Gastrocnemius medialis (tissue), 4 donors: ENCODE measurements at regions not wholly inside any gene's neighbourhood (a gene's known extent, or its start where the extent isn't known, plus 50 kb on each side); places are given as distances from the start of the nearest gene placed in this dataset.

Experiments used
- ATAC-seq, 2 donors: fragments of 150-250 bp; one replicate each; pipeline ENCODE4 v1.9.1; 2016
- DNase-seq, 2 donors: peaks; one replicate each; pipeline ENCODE4 v3.0.0-alpha.2; 2019
- H3K27ac ChIP-seq, 4 donors: fragments of 200-600 bp; sonication (generic); 1 replicate in 1 of 4; 2 replicates in 3 of 4; pipeline ENCODE4 v1.5.1; 2016 to 2018; ENCODE audit warnings: mild to moderate bottlenecking in 2 of 4, moderate library complexity in 1 of 4
- H3K27me3 ChIP-seq, 3 donors: fragments of 200-600 bp; sonication (generic) in 2 of 3; 1 replicate in 1 of 3; 2 replicates in 2 of 3; pipeline versions ENCODE4 v1.5.1 to v1.6.0; 2016 to 2019; ENCODE audit warnings: mild to moderate bottlenecking in 1 of 3, moderate library complexity in 1 of 3
- H3K36me3 ChIP-seq, 2 donors: fragments of 200-600 bp; sonication (generic) in 1 of 2; one replicate each; pipeline ENCODE4 v1.5.1; 2017 to 2018
- H3K4me1 ChIP-seq, 2 donors: fragments of 200-600 bp; sonication (generic) in 1 of 2; one replicate each; pipeline ENCODE4 v1.5.1; 2016 to 2017; ENCODE audit warnings: mild to moderate bottlenecking in 2 of 2
- H3K4me3 ChIP-seq, 4 donors: fragments of 200-600 bp; sonication (generic) in 3 of 4; 1 replicate in 1 of 4; 2 replicates in 3 of 4; pipeline ENCODE4 v1.5.1; 2016 to 2019; ENCODE audit warnings: mild to moderate bottlenecking in 2 of 4
- H3K9me3 ChIP-seq, 3 donors: fragments of 200-600 bp; sonication (generic) in 2 of 3; 1 replicate in 1 of 3; 2 replicates in 2 of 3; pipeline ENCODE4 v1.5.1; 2016 to 2019
- CTCF ChIP-seq, 5 experiments: fragments of 450-650 bp in 3 of 5; fragments of 200-600 bp in 2 of 5; sonication (generic) in 2 of 5; IDR thresholded peaks in 4 of 5; conservative IDR thresholded peaks in 1 of 5; 1 replicate in 4 of 5; 2 replicates in 1 of 5; pipeline ENCODE4 v1.5.1; 2016 to 2019; ENCODE audit warnings: antibody characterized with exemption in 5 of 5, mild to moderate bottlenecking in 3 of 5, moderate library complexity in 3 of 5
- POLR2A ChIP-seq, 2 donors: fragments of 450-650 bp; IDR thresholded peaks; one replicate each; pipeline ENCODE4 v1.6.1; 2017; ENCODE audit warnings: antibody characterized with exemption in 2 of 2, mild to moderate bottlenecking in 2 of 2, moderate library complexity in 2 of 2
- in situ Hi-C, 4 donors: fragments of 200-750 bp; cut with MboI; loops; one replicate each; pipeline versions ENCODE4 v1.15.0 to v1.8.0; 2017; ENCODE audit warnings: low sequenced_read_pairs in 4 of 4
- intact Hi-C: fragments of 100-400 bp; cut with DNase I; formaldehyde crosslinking; loops from one replicate; pipeline ENCODE4 v1.15.1; 2023; ENCODE audit warnings: low total_unique reads

DNA sequence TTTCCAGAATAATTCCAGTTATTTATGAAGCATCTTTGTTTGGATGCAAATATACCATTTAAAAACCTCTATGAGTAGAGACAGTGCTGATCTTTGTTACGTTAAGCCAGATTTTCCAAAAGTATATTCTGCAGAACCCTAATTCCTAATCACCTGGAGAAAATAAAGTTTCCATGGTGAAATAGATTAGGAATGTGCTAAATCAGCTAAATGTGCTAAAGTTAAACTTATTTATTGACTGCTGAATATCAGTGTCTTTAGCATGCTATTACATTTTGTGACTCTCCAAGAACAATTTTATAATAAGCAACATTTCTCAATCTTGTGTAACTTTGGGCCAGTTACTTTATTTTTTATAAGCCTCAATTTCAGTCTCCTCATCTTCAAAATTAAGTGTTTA is 196.3 kb upstream of the NFIA start:
- Histone ChIP-seq H3K27ac (no peak overlapping the region), H3K36me3 (no peaks in the 10 kb centered on the region), H3K4me3 (no peak overlapping the region), H3K4me1 (no peaks in the 10 kb centered on the region), H3K9me3 (no peaks in the 10 kb centered on the region), H3K27me3 (no peaks in the 10 kb centered on the region)
- TF ChIP-seq CTCF (IDR thresholded peaks at IDR 0.05 in 4 of 5, conservative IDR thresholded peaks at IDR 0.05 in 1 of 5): no peak
- no peak for TF ChIP-seq POLR2A (IDR thresholded peaks at IDR 0.05)
- in situ Hi-C loops (no loop called here), intact Hi-C loops (no loop called here)
- ATAC-seq (no peak), DNase-seq (no peak)

DNA sequence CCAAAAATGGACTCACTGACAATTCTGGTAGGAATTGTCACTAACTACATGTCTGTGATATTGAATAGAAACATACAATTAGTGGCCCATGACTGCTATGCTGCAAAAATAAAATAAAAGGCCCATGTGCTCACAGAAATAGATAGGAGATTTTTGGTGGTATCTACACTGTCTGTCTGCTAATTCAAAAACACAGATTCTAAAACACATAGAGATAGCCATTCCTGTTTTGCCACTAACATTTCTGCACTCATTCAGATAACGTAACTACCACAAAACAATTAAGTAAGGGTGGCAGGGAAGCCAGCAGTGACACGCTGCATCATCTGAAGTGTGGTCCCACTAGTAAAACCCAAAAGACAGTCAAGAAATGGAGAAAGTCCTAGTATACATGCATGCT is 202.2 kb upstream of the NFIA start:
- H3K36me3 ChIP-seq: no peaks in the 10 kb centered on the region
- no peak overlapping the region for H3K4me3 ChIP-seq
- intact Hi-C loops (no loop called here), in situ Hi-C loops (no loop called here)
- DNase-seq (no peak), ATAC-seq (no peak)
- no peaks in the 10 kb centered on the region for H3K4me1 ChIP-seq
- H3K9me3 ChIP-seq: no peaks in the 10 kb centered on the region
- H3K27me3 ChIP-seq: no peaks in the 10 kb centered on the region
- no peak overlapping the region for H3K27ac ChIP-seq
- TF ChIP-seq CTCF (IDR thresholded peaks at IDR 0.05 in 4 of 5, conservative IDR thresholded peaks at IDR 0.05 in 1 of 5) (no peak), POLR2A (IDR thresholded peaks at IDR 0.05) (no peak)

DNA sequence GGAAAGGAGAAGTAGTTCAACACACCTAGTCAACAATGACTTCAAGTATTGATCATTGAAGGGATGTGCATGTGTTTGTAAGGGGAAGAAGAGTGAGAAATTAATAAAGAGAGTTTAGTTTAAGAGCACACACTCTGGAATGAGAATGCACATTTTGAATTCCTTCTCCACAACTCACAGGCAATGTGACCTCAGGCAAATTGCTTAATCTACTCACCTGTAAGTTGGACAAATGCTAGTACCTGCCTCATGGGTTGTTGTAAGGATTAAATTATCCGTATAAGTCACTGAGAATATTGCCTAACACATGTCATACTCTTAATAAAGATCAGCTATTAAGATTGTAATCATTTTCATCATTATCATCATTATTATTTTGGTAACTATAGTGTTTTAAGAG is 204.0 kb upstream of the NFIA start:
- TF ChIP-seq CTCF (IDR thresholded peaks at IDR 0.05 in 4 of 5, conservative IDR thresholded peaks at IDR 0.05 in 1 of 5) (no peak), POLR2A (IDR thresholded peaks at IDR 0.05) (no peak)
- ATAC-seq: no peak
- Histone ChIP-seq H3K27me3 (no peaks in the 10 kb centered on the region), H3K4me1 (no peaks in the 10 kb centered on the region), H3K27ac (no peak overlapping the region), H3K36me3 (no peaks in the 10 kb centered on the region), H3K4me3 (no peak overlapping the region), H3K9me3 (no peaks in the 10 kb centered on the region)
- intact Hi-C loops (no loop called here), in situ Hi-C loops (no loop called here)
- no peak for DNase-seq

GRCh38 chr1:60877376-60877775 is 205.0 kb upstream of the NFIA start:
- H3K36me3 ChIP-seq: no peaks in the 10 kb centered on the region
- in situ Hi-C loops (no loop called here), intact Hi-C loops (no loop called here)
- ATAC-seq: no peak
- no peaks in the 10 kb centered on the region for H3K27me3 ChIP-seq
- no peak overlapping the region for H3K27ac ChIP-seq
- H3K4me1 ChIP-seq: no peaks in the 10 kb centered on the region
- no peak for TF ChIP-seq CTCF (IDR thresholded peaks at IDR 0.05 in 4 of 5, conservative IDR thresholded peaks at IDR 0.05 in 1 of 5)
- TF ChIP-seq POLR2A (IDR thresholded peaks at IDR 0.05): no peak
- H3K4me3 ChIP-seq: no peak overlapping the region
- no peaks in the 10 kb centered on the region for H3K9me3 ChIP-seq
- no peak for DNase-seq

GRCh38 chr1:60876952-60877351 is 205.4 kb upstream of the NFIA start:
- intact Hi-C loops: no loop called here
- no peak for ATAC-seq
- Histone ChIP-seq H3K4me3 (no peak overlapping the region), H3K27me3 (no peaks in the 10 kb centered on the region), H3K9me3 (no peaks in the 10 kb centered on the region), H3K36me3 (no peaks in the 10 kb centered on the region), H3K27ac (no peak overlapping the region), H3K4me1 (no peaks in the 10 kb centered on the region)
- no peak for DNase-seq
- in situ Hi-C loops: no loop called here
- TF ChIP-seq CTCF (IDR thresholded peaks at IDR 0.05 in 4 of 5, conservative IDR thresholded peaks at IDR 0.05 in 1 of 5) (no peak), POLR2A (IDR thresholded peaks at IDR 0.05) (no peak)
